ENCODE measurements at regions not wholly inside any gene's neighbourhood (a gene's known extent, or its start where the extent isn't known, plus 50 kb on each side); places are given as distances from the start of the nearest gene placed in this dataset.

DNA sequence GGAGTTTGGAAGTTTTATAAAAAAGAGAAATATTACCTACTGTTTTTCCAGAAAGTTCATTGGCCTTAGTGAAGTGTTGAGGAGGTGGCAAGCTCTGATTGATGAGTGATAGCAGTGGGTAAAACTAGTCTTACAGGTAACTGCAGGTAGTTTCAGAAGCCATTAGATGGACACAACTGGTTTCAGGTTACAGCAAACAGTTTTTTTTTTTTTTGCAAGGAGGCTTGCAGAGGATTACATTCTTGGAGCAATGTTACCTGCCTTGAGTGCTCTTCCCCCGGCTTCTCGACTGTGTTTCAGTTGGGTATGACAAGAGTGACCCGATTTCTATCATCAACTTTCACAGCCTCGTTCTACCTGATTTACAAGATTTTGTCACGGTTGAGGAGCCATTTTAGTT, 333.4 kb downstream of the YTHDC2 start:
- Histone ChIP-seq H2AFZ (ENCODE audit: low read depth, low read length) (no peak overlapping the region), H3K9me3 (replicated peaks; ENCODE audit: control insufficient read depth, insufficient read depth, low read depth, low read length) (no peaks in the 10 kb centered on the region), H3K4me3 (no peak overlapping the region), H3K27me3 (ENCODE audit: control insufficient read depth in 2 of 2, insufficient read depth in 2 of 2, low read length in 2 of 2) (no peaks in the 10 kb centered on the region), H3K4me1 (replicated peaks in 1 of 2; ENCODE audit: control insufficient read depth in 2 of 2, insufficient read depth in 2 of 2, low read length in 2 of 2) (no peaks in the 10 kb centered on the region), H3K27ac (ENCODE audit: extremely low read depth, low read depth, low read length) (no peak overlapping the region), H3K36me3 (ENCODE audit: control insufficient read depth, insufficient read depth, low read length) (no peaks in the 10 kb centered on the region), H3K79me2 (ENCODE audit: control insufficient read depth, insufficient read depth, low read length) (no peaks in the 10 kb centered on the region), H3K9me1 (ENCODE audit: control insufficient read depth, insufficient read depth, low read length) (no peaks in the 10 kb centered on the region), H3K4me2 (ENCODE audit: insufficient read depth, low read length) (no peak overlapping the region), H4K20me1 (replicated peaks; ENCODE audit: control insufficient read depth, insufficient read depth, low read length) (no peaks in the 10 kb centered on the region), H3K9ac (ENCODE audit: insufficient read depth in 1 of 2, low read depth in 2 of 2, low read length in 2 of 2) (no peak overlapping the region)
- intact Hi-C loops (cut with micrococcal nuclease) (no loop called here), in situ Hi-C loops (cut with MboI) (no loop called here)
- no TSS peak for BruUV-seq (replicated peaks)
- FAIRE-seq (no peak), ATAC-seq (no peak), DNase-seq (ENCODE audit: extremely low read depth in 1 of 4, low spot score in 3 of 4) (no peak)
- ChIA-PET POLR2A (no interaction called here), CTCF (ENCODE audit: low intra/inter-chr PET ratio) (no interaction called here)
- 6% methylated on average over 5 of the region's 5 CpGs for WGBS (ENCODE audit: insufficient coverage, low coverage, missing lambda C conversion rate)
- no peak for TF ChIP-seq TGIF2 (CRISPR knock-in tag; IDR thresholded peaks at IDR 0.05)
- TF ChIP-seq, protein P1, sequence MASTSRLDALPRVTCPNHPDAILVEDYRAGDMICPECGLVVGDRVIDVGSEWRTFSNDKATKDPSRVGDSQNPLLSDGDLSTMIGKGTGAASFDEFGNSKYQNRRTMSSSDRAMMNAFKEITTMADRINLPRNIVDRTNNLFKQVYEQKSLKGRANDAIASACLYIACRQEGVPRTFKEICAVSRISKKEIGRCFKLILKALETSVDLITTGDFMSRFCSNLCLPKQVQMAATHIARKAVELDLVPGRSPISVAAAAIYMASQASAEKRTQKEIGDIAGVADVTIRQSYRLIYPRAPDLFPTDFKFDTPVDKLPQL (IDR thresholded peaks at IDR 0.05; ENCODE audit: extremely low read depth, insufficient read length): no peak
- no peak for TF ChIP-seq ZMIZ1 (IDR thresholded peaks at IDR 0.05; ENCODE audit: low read depth in 2 of 2, low read length in 2 of 2)
- TF ChIP-seq ZBTB43 (CRISPR knock-in tag; IDR thresholded peaks at IDR 0.05): no peak
- no peak for TF ChIP-seq CSDE1 (IDR thresholded peaks at IDR 0.05)
- TF ChIP-seq MTA3 (IDR thresholded peaks at IDR 0.05; ENCODE audit: borderline replicate concordance): no peak
- TF ChIP-seq GATAD2B (IDR thresholded peaks at IDR 0.05; ENCODE audit: borderline replicate concordance): no peak
- TF ChIP-seq SMAD4 (CRISPR knock-in tag; conservative IDR thresholded peaks at IDR 0.05): no peak
- TF ChIP-seq HINFP (tag; conservative IDR thresholded peaks at IDR 0.05; ENCODE audit: low read depth): no peak
